Karpas-422 (cell line): ENCODE measurements at regions not wholly inside any gene's neighbourhood (a gene's known extent, or its start where the extent isn't known, plus 50 kb on each side); places are given as distances from the start of the nearest gene placed in this dataset.

Source experiments
- DNase-seq: peaks from one replicate; pipeline ENCODE4 v3.0.0-alpha.2; 2015
- H2AFZ ChIP-seq: fragments of 200-600 bp; sonication (generic); 2 replicates; pipeline ENCODE4 v1.6.1; 2014; ENCODE audit warnings: antibody characterized with exemption, low read length, mixed read lengths
- H3K27ac ChIP-seq: fragments of 200-600 bp; sonication (generic); 2 replicates; pipeline ENCODE4 v1.5.1; 2014; ENCODE audit warnings: mild to moderate bottlenecking, low read length, moderate library complexity
- H3K27me3 ChIP-seq: fragments of 200-600 bp; sonication (generic); 2 replicates; pipeline ENCODE4 v1.6.1; 2014; ENCODE audit warnings: low read length, mixed read lengths
- H3K36me3 ChIP-seq: fragments of 200-600 bp; sonication (generic); 2 replicates; pipeline ENCODE4 v1.6.1; 2014; ENCODE audit warnings: low read length, mixed read lengths; ENCODE audit not compliant: insufficient read depth
- H3K4me1 ChIP-seq: fragments of 200-600 bp; sonication (generic); 2 replicates; pipeline ENCODE4 v1.6.1; 2014; ENCODE audit warnings: mild to moderate bottlenecking, low read length, mixed read lengths
- H3K4me2 ChIP-seq: fragments of 200-600 bp; sonication (generic); 2 replicates; pipeline ENCODE4 v1.6.1; 2014; ENCODE audit warnings: low read length, low read depth, mild to moderate bottlenecking; ENCODE audit not compliant: poor library complexity, severe bottlenecking
- H3K4me3 ChIP-seq: fragments of 200-600 bp; sonication (generic); 2 replicates; pipeline ENCODE4 v1.5.1; 2014; ENCODE audit warnings: mild to moderate bottlenecking, antibody characterized with exemption, low read length, mixed read lengths
- H3K79me2 ChIP-seq: fragments of 200-600 bp; sonication (generic); 2 replicates; pipeline ENCODE4 v1.6.1; 2014; ENCODE audit warnings: mild to moderate bottlenecking, low read length, mixed read lengths
- H3K9ac ChIP-seq: fragments of 200-600 bp; sonication (generic); 2 replicates; pipeline ENCODE4 v1.6.0; 2014; ENCODE audit warnings: low read length
- H3K9me2 ChIP-seq: fragments of 200-600 bp; sonication (generic), shearing (Covaris generic); replicated peaks from 2 replicates; pipeline ENCODE4 v1.6.0; 2014; ENCODE audit warnings: mild to moderate bottlenecking, low read length, moderate library complexity; ENCODE audit not compliant: insufficient read depth
- H3K9me3 ChIP-seq: fragments of 300-700, 200-600 bp; sonication (generic); 2 replicates; pipeline ENCODE4 v1.6.1; 2014; ENCODE audit warnings: low read length, mixed read lengths
- H4K20me1 ChIP-seq: fragments of 200-600 bp; sonication (generic); 2 replicates; pipeline ENCODE4 v1.6.1; 2014; ENCODE audit warnings: mild to moderate bottlenecking, antibody characterized with exemption, low read length, low read depth; ENCODE audit not compliant: insufficient read depth

- Histone ChIP-seq H3K4me3 (no peak overlapping the region), H3K27ac (no peak overlapping the region), H4K20me1 (no peaks in the 10 kb centered on the region), H3K27me3 (no peaks in the 10 kb centered on the region), H3K36me3 (no peaks in the 10 kb centered on the region), H3K9me3 (peaks cover 28% of the 10 kb centered on the region), H3K4me1 (no peaks in the 10 kb centered on the region), H2AFZ (no peak overlapping the region), H3K9ac (no peak overlapping the region), H3K79me2 (no peaks in the 10 kb centered on the region), H3K4me2 (no peak overlapping the region), H3K9me2 (no peaks in the 10 kb centered on the region)
- DNase-seq, result no peak
Observed at GRCh38 chr5:104128348-104128747, 565.8 kb upstream of the NUDT12 start.

GRCh38 chr5:104126980-104127379, 564.4 kb upstream of the NUDT12 start:
- Histone ChIP-seq H3K4me1 (no peaks in the 10 kb centered on the region), H3K4me3 (no peak overlapping the region), H3K36me3 (no peaks in the 10 kb centered on the region), H2AFZ (no peak overlapping the region), H3K9me3 (peaks cover 30% of the 10 kb centered on the region), H3K9me2 (no peaks in the 10 kb centered on the region), H3K27ac (no peak overlapping the region), H3K27me3 (no peaks in the 10 kb centered on the region), H3K9ac (no peak overlapping the region), H4K20me1 (no peaks in the 10 kb centered on the region), H3K4me2 (no peak overlapping the region), H3K79me2 (no peaks in the 10 kb centered on the region)
- DNase-seq, result no peak

GRCh38 chr5:104119529-104119928, 556.9 kb upstream of the NUDT12 start:
- no peaks in the 10 kb centered on the region for H4K20me1 ChIP-seq
- no peaks in the 10 kb centered on the region; the same call in 1 of the 2 replicates for H3K9me2 ChIP-seq
- H3K4me2 ChIP-seq, result no peak overlapping the region
- DNase-seq, result no peak
- H2AFZ ChIP-seq, result no peak overlapping the region
- no peak overlapping the region for H3K27ac ChIP-seq
- no peak overlapping the region for H3K4me3 ChIP-seq
- H3K36me3 ChIP-seq, result no peaks in the 10 kb centered on the region
- H3K4me1 ChIP-seq, result no peaks in the 10 kb centered on the region
- no peaks in the 10 kb centered on the region for H3K79me2 ChIP-seq
- H3K9ac ChIP-seq, result no peak overlapping the region
- H3K9me3 ChIP-seq, result peaks cover 13% of the 10 kb centered on the region
- H3K27me3 ChIP-seq, result no peaks in the 10 kb centered on the region

- Histone ChIP-seq H3K79me2 (no peaks in the 10 kb centered on the region), H4K20me1 (no peaks in the 10 kb centered on the region), H3K27me3 (no peaks in the 10 kb centered on the region), H3K4me3 (no peak overlapping the region), H3K9me3 (peaks cover 30% of the 10 kb centered on the region; the same call in 1 of the 2 replicates), H3K9me2 (no peaks in the 10 kb centered on the region; the same call in 1 of the 2 replicates), H3K9ac (no peak overlapping the region), H3K4me2 (no peak overlapping the region), H3K27ac (no peak overlapping the region), H3K4me1 (no peaks in the 10 kb centered on the region), H2AFZ (no peak overlapping the region), H3K36me3 (no peaks in the 10 kb centered on the region)
- DNase-seq, result no peak
Observed at GRCh38 chr5:104111632-104112031, 549.0 kb upstream of the NUDT12 start.

- no peak overlapping the region for H3K4me3 ChIP-seq
- H3K4me1 ChIP-seq, result no peaks in the 10 kb centered on the region
- no peaks in the 10 kb centered on the region for H3K79me2 ChIP-seq
- DNase-seq, result no peak
- H3K4me2 ChIP-seq, result no peak overlapping the region
- H3K9me3 ChIP-seq, result peaks cover 4% of the 10 kb centered on the region; the same call in 1 of the 2 replicates
- H3K9ac ChIP-seq, result no peak overlapping the region
- no peaks in the 10 kb centered on the region for H3K27me3 ChIP-seq
- H4K20me1 ChIP-seq, result no peaks in the 10 kb centered on the region
- H3K27ac ChIP-seq, result no peak overlapping the region
- no peaks in the 10 kb centered on the region for H3K36me3 ChIP-seq
- no peak overlapping the region for H2AFZ ChIP-seq
- H3K9me2 ChIP-seq, result no peaks in the 10 kb centered on the region
Observed at GRCh38 chr5:104096451-104096850, 533.9 kb upstream of the NUDT12 start.

GRCh38 chr5:104095527-104095926, 532.9 kb upstream of the NUDT12 start:
- no peaks in the 10 kb centered on the region for H3K4me1 ChIP-seq

GRCh38 chr5:104088876-104089778, 526.5 kb upstream of the NUDT12 start:
- H3K9ac ChIP-seq, result no peak overlapping the region
- H2AFZ ChIP-seq, result no peak overlapping the region
- no peaks in the 10 kb centered on the region for H4K20me1 ChIP-seq
- no peak overlapping the region for H3K4me3 ChIP-seq
- H3K9me2 ChIP-seq, result no peaks in the 10 kb centered on the region
- H3K36me3 ChIP-seq, result no peaks in the 10 kb centered on the region
- no peaks in the 10 kb centered on the region for H3K4me1 ChIP-seq
- peaks cover 6% of the 10 kb centered on the region; the same call in 1 of the 2 replicates for H3K9me3 ChIP-seq
- H3K27ac ChIP-seq, result no peak overlapping the region
- H3K79me2 ChIP-seq, result no peaks in the 10 kb centered on the region
- no peak for DNase-seq
- H3K27me3 ChIP-seq, result no peaks in the 10 kb centered on the region
- no peak overlapping the region for H3K4me2 ChIP-seq

More at GRCh38 chr5:104095527-104095926, 532.9 kb upstream of the NUDT12 start:
- H4K20me1 ChIP-seq, result no peaks in the 10 kb centered on the region
- no peak overlapping the region for H3K4me3 ChIP-seq
- no peak for DNase-seq
- no peak overlapping the region for H3K27ac ChIP-seq
- H3K9me3 ChIP-seq, result peaks cover 4% of the 10 kb centered on the region; the same call in 1 of the 2 replicates
- no peak overlapping the region for H3K4me2 ChIP-seq
- no peaks in the 10 kb centered on the region for H3K36me3 ChIP-seq
- no peak overlapping the region for H3K9ac ChIP-seq
- no peaks in the 10 kb centered on the region for H3K27me3 ChIP-seq
- H3K9me2 ChIP-seq, result no peaks in the 10 kb centered on the region
- no peaks in the 10 kb centered on the region for H3K79me2 ChIP-seq
- no peak overlapping the region for H2AFZ ChIP-seq

- no peak for DNase-seq
- Histone ChIP-seq H3K9me3 (peaks cover 13% of the 10 kb centered on the region), H3K27ac (no peak overlapping the region), H2AFZ (no peak overlapping the region), H3K79me2 (no peaks in the 10 kb centered on the region), H3K36me3 (no peaks in the 10 kb centered on the region), H4K20me1 (no peaks in the 10 kb centered on the region), H3K4me1 (no peaks in the 10 kb centered on the region), H3K9me2 (no peaks in the 10 kb centered on the region), H3K9ac (no peak overlapping the region), H3K4me3 (no peak overlapping the region), H3K4me2 (no peak overlapping the region), H3K27me3 (no peaks in the 10 kb centered on the region)
Observed at GRCh38 chr5:104084896-104085295, 522.3 kb upstream of the NUDT12 start.
